GM18499 (cell line): ENCODE measurements at regions not wholly inside any gene's neighbourhood (a gene's known extent, or its start where the extent isn't known, plus 50 kb on each side); places are given as distances from the start of the nearest gene placed in this dataset.

ENCODE experiments used
- ATAC-seq: cut with Tn5 transposase; IDR thresholded peaks from one replicate; pipeline ENCODE4 v1.9.1; 2021; ENCODE audit warnings: moderate number of reproducible peaks; ENCODE audit not compliant: insufficient read depth, unreplicated experiment

DNA sequence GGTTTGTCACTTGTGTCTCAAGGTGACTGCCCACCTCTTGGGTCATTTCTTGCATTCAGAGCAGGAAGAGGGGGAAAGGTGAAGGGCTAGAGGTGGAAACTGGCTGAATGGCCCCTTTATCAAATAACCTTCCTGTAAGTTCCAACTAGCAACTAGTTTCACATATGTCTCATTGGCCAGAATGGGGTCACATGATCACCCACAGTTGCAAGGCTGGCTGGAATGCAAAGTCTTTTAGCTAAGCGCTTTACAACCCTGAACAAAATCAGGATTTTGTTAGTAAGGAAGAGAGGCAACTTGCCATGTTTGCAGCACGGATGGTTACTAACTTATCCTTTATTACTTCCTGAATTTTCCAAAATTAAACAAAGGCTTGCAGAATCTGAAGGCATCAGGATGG, 156.3 kb downstream of the EMX2 start:
- no peak for ATAC-seq

DNA sequence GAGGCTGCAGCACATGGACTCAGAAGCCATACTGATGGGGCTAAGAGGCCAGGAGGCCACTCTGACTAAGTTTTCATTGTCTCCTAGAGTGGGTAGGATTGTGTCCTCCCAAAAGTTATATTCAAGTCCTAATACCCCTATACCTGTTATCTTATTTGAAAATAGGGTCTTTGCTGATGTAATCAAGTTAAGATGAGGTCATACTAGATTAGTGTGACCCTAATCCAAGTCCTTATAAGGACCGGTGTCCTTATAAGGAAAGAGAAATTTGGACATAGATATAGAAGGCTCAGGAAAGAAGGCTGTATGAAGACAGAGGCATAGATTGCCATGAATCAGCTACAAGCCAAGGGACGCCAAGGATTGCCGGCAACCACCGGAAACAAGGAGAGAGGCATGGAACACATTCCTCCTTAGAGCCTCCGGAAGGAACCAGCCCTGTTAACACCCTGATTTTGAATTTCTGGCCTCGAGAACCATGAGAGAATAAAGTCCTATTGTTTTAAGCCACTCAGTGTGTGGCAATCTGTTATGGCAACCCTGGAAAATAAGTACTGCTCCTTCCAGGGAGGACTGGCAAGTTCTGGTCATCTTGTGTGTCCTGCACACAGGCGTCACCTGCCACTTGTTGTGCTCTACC, 157.0 kb downstream of the EMX2 start:
- ATAC-seq = no peak

DNA sequence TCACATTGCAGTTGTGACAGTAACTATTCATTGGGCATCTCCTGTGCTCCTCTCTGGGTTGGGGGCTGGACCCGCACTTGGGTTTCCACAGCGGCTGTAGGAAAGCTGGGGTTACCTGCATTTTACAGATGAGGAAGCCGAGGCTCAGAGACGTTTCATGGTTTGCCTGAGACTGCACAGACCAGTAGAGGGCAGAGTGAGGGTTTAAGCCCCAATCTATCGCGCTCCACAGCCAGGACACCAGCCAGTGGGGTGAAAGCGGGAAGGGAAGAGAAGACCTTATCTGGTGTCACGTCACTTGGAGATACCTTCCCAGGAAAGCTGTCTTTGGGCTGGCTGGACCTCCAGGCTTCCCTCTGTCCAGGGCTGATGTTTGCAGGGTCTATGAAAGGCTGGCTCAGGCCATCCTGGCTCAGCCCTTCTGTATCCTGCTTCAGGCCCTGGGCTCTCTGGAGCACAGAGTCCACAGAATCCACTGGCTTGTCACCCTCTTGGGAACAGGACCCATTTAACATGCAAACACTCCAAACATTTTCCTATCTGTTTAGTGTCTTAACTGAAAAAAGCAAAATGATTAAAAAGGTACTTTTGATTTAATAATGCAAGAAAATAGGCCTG, 167.7 kb downstream of the EMX2 start:
- ATAC-seq = no peak

GRCh38 chr10:117716889-117717288, 174.3 kb downstream of the EMX2 start:
- no peak for ATAC-seq

GRCh38 chr10:117718986-117719920, 176.7 kb downstream of the EMX2 start:
- ATAC-seq = no peak

DNA sequence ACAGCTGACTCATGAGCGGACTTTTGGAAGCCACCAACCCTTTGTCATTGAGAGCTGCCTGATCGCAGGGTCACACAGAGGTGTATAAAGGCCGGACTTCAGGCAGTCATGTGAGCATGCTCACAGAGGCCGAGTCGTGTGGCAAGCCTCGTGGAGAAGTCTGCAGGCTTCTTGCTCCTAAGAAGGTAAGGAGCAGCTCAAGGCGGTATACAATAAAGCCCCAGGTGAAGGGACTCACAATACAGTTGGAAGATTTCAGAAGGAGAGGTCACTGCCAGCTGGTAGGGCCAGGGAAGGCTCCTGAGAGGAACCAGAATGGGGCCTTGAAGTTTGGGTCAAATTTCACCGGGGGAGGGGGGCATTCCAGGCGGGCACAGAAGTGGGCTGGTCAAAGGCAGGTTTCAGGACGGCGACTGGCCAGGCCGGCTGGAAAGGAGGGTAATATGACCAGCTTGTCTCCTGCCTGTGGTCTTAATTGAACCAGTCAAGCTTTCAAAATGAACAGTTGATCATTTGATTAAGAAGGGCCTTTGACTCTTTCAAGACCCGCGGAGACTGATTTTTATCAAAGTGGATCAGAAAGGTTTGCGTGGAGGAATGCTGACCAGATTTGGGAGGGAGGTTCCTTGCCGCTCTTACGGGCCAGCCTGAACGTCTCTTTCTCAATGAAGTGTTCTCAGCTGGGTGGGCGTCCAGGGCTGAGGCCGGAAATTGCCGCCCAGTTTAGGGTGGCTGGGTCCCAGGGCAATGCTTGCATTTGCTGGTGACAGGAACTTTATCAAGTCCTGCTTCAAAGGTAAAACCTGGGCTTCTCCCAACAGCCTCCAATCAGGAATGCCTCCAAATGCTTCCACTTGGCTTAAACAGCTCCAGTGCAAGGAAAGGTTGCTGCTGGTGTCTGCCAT, 178.6 kb downstream of the EMX2 start:
- no peak for ATAC-seq

DNA sequence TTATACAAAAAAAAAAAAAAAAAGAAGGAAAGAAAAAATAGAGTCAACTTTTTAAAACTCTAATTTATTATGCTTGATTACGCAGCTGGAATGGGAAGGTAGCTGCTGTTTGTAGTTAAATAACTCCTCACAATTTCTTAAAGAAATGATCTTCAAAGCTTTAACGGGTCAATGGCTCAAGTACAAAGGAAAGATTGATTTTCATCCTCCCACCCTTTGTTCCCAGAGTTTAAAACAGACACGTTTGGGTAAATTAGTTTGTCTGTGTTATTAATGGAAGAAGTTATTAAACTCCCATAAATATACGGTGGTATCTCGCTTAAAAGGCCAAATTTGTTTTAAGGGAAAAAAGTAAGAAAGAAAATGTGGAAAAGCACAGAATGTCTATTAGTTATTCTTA, 179.3 kb downstream of the EMX2 start:
- no peak for ATAC-seq

- no peak for ATAC-seq
Measured at GRCh38 chr10:117723343-117723742, 180.8 kb downstream of the EMX2 start.

GRCh38 chr10:117725993-117726392, 183.4 kb downstream of the EMX2 start:
- no peak for ATAC-seq

- no peak for ATAC-seq
Measured at GRCh38 chr10:117726596-117727295, 184.2 kb downstream of the EMX2 start.

DNA sequence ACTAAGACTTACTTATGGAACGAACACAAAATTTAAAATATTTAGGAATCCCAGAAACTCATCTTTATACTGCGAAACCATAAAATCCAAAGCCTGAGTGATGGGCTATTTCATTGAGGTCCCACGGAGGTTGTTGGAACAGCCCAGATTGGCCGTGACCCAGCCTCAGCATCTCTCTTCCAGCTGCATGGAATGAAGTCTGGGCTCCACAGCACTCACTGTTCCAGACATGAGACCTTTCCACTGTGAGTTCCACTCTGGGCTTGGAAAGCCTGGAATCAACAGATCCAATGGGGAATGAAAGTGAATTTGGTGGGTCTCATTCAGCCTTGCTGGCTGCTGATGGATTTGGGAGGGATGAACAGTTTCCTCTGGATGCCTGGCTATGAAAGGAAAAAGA, 184.9 kb downstream of the EMX2 start:
- ATAC-seq = no peak

DNA sequence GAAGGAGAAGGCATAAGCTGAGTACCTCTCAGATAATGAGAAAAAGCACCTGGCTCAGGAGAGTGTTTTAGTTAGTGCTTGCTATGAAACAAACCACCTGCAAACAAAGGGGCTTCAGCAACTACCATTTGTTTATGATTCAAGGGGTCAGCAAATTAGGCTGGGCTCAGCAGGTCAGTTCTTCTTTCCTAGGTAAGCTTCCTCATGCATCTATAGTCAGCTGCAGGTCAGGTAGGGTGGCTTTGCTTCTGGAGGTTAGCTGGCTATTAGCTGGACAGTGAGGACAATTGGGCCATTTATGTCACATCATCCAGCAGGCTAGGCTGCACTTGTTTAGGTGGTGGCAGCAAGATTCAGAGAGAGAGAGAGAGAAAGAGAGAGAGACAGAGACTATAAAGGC, 185.5 kb downstream of the EMX2 start:
- ATAC-seq = no peak

DNA sequence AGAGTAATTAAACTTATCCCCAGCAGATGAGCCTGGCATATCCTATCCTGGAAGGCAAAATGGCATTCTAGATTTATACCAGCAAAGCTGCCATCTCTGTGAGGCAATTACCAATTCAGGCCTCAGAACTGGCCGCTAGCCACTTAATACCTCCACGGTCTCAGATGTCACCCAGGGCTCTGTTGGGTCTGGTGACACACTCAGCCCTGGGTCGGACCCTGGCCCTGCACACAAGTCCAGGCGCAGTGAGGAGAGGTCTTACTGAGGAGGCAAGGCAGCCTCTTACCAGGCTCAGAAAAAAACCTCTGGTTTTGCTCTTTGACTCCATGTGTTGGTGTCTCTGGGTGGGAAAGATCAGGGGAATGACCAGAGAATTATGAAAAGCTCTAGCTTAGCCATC, 186.6 kb downstream of the EMX2 start:
- no peak for ATAC-seq

DNA sequence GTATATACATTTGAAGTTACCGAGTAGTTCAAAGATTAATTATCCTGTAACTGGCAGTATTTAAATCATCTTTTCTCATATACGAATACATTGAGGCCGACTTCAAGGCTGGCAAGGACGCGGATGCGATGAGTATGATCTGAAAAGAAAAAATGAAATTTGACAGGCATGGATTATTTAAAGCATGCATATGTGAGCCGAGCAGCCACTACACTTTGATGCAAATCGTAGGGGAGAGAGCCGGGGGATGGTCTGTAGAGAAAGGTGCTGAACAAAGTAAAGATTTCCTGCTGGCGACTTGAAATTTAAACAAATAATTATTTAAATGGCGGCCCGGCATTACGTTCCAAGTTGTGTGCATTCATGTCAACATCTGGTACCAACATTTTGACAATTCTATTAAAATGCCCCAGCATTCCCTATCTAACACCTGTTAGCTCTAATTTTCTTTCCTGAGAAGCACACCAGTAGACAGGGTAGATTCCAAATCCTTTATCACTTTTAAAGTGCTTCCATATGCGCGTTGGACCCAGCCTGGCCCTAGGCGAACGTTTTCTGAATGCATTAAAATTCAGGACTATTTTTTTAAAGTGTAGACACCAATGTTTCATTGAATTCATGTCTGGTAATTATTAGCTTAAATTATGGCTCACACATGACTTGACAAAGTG, 188.7 kb downstream of the EMX2 start:
- no peak for ATAC-seq

GRCh38 chr10:117734731-117735405, 192.3 kb downstream of the EMX2 start:
- no peak for ATAC-seq

GRCh38 chr10:117736655-117737054, 194.1 kb downstream of the EMX2 start:
- ATAC-seq = no peak

DNA sequence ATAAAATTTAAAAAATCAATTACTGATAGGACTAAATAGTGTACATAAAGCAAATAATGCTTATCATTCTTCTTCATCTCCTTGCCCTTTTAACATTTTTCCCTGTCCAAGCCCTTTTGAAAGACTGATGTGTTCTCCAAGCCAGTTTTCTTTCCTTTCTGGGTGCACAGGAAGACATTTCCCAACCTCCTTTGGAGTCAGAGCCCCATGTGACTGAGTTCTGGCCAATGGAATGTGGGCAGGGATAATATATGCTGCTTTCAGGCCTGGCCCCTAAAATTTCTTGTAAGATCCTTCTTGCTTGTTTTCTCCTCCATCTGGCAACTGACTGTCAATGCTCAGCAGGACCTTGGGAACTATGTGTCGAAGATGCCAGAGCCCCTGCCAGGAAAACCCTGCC, 197.5 kb downstream of the EMX2 start:
- ATAC-seq = no peak

GRCh38 chr10:117740691-117741222, 198.2 kb downstream of the EMX2 start:
- no peak for ATAC-seq
